ENCODE measurements at regions not wholly inside any gene's neighbourhood (a gene's known extent, or its start where the extent isn't known, plus 50 kb on each side); places are given as distances from the start of the nearest gene placed in this dataset.

DNA sequence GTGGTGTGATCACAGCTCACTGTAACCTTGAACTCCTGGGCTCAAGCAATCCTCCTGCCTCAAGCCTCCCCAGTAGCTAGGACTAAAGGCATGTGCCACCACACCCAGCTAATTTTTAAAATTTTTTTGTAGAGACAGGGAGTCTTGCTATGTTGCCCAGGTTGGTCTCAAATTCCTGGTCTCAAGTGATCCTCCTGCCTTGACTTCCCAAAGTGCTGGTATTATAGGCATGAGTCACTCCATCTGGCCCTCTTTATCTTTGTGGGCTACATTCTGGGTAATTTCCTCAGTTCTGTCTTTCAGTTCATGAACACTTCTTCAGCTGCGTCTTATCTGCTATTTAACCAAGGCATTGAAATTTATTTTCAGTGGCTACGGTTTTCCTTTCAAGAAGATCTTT, 196.6 kb upstream of the IER5L start:
- H3K9me3 ChIP-seq (ENCODE audit: control insufficient read depth in 1 of 2, insufficient read depth in 1 of 2, low read depth in 1 of 2, low read length in 2 of 2) = no peaks in the 10 kb centered on the region
- no peak overlapping the region for H3K4me3 ChIP-seq (replicated peaks in 1 of 2; ENCODE audit: low read depth in 1 of 2, low read length in 2 of 2)
- ChIA-PET RAD21 (ENCODE audit: low non-redundant PET in 1 of 2, low total read pairs in 2 of 2, uncharacterized antibody in 2 of 2, unreplicated experiment in 2 of 2) (no interaction called here), POLR2A (interaction anchor here (0.6 to 1.0 kb wide), 2 partner anchors 84 to 208 kb away, joined by 3 read pairs; no protein-coding TSS in a partner anchor), CTCF (no interaction called here)
- no peak overlapping the region for H3K9ac ChIP-seq (ENCODE audit: low read length)
- intact Hi-C loops (cut with micrococcal nuclease) = no loop called here
- ATAC-seq (no peak), DNase-seq (ENCODE audit: low read depth, low spot score) (no peak)
- H3K9me2 ChIP-seq (ENCODE audit: insufficient read depth) = no peaks in the 10 kb centered on the region
- no peak for TF ChIP-seq YY1 (IDR thresholded peaks at IDR 0.05; ENCODE audit: extremely low read depth, insufficient replicate concordance, low read depth, low read length)
- no peak for TF ChIP-seq FOSL1 (IDR thresholded peaks at IDR 0.05; ENCODE audit: low read depth)
- no peak for TF ChIP-seq SP1 (IDR thresholded peaks at IDR 0.05; ENCODE audit: low read depth)
- TF ChIP-seq ZFX (IDR thresholded peaks at IDR 0.05) = no peak
- TF ChIP-seq EGR1 (IDR thresholded peaks at IDR 0.05; ENCODE audit: low read depth) = no peak
- no peak for TF ChIP-seq CTCF (IDR thresholded peaks at IDR 0.05 in 2 of 3, conservative IDR thresholded peaks at IDR 0.05 in 1 of 3; ENCODE audit: borderline replicate concordance in 1 of 3, insufficient read depth in 1 of 3, low read depth in 2 of 3, low read length in 2 of 3)
- no peak for TF ChIP-seq ZNF274 (IDR thresholded peaks at IDR 0.05; ENCODE audit: low read depth, low read length)
- no peak for TF ChIP-seq SIN3A (IDR thresholded peaks at IDR 0.05; ENCODE audit: low read depth)
- no peak for TF ChIP-seq EZH2 (IDR thresholded peaks at IDR 0.05)
- no peak for TF ChIP-seq SRF (IDR thresholded peaks at IDR 0.05; ENCODE audit: low read depth)
- TF ChIP-seq RAD21 (IDR thresholded peaks at IDR 0.05; ENCODE audit: low read depth) = no peak
- TF ChIP-seq TCF7L2 (IDR thresholded peaks at IDR 0.05; ENCODE audit: borderline replicate concordance, extremely low read depth, insufficient read depth, insufficient read length) = no peak
- no peak for TF ChIP-seq CBX3 (IDR thresholded peaks at IDR 0.05; ENCODE audit: low read depth)
- TF ChIP-seq ATF3 (IDR thresholded peaks at IDR 0.05) = no peak
- TF ChIP-seq POLR2AphosphoS5 (IDR thresholded peaks at IDR 0.05; ENCODE audit: low read depth, low read length) = no peak
- BruUV-seq (replicated peaks) = no TSS peak
- H3K27ac ChIP-seq (ENCODE audit: low read depth, low read length) = no peak overlapping the region
- H4K20me1 ChIP-seq (ENCODE audit: insufficient read depth) = no peaks in the 10 kb centered on the region
- peaks cover 3 to 12% of the 10 kb centered on the region in 2 experiments; a peak in 2 of 4 replicates for H3K4me1 ChIP-seq (ENCODE audit: control insufficient read depth in 1 of 2, insufficient read depth in 2 of 2, low read length in 2 of 2)
- H3K27me3 ChIP-seq (ENCODE audit: insufficient read depth, low read length) = no peaks in the 10 kb centered on the region
- H2AFZ ChIP-seq (ENCODE audit: low read depth, low read length, poor library complexity, severe bottlenecking) = no peak overlapping the region
- peak overlapping the region; percentile 21; the same call in 1 of the 2 replicates for H3K4me2 ChIP-seq (ENCODE audit: low read length)
- no peaks in the 10 kb centered on the region for H3K79me2 ChIP-seq (ENCODE audit: insufficient read depth, low read length)
- no peaks in the 10 kb centered on the region for H3K36me3 ChIP-seq (ENCODE audit: control insufficient read depth in 1 of 2, insufficient read depth in 2 of 2, low read length in 2 of 2)
